ENCODE measurements at regions not wholly inside any gene's neighbourhood (a gene's known extent, or its start where the extent isn't known, plus 50 kb on each side); places are given as distances from the start of the nearest gene placed in this dataset.

DNA sequence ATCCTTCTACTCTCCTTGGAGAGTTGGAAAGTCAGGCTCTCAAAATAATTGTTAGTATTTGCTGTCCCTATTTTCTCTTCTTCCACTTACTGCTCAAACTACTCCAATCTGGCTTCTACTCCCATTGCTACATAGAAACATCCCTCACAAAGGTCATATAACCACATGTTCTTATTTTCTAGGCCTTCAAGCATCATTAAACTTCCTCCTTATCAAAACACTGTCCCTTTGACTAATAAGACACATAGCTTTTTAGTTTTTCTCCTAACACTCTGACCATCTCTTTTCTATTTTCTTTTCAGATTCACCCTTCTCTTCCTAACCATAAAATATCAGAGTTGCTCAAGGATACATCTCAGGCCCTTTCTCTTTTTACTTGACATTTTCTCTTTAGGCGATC, 148.3 kb downstream of the MBD2 start:
- intact Hi-C loops (cut with DNase I) = no loop called here
- WGBS, 2 donors = 88 to 94% methylated on average over 1 of the region's 1 CpG

DNA sequence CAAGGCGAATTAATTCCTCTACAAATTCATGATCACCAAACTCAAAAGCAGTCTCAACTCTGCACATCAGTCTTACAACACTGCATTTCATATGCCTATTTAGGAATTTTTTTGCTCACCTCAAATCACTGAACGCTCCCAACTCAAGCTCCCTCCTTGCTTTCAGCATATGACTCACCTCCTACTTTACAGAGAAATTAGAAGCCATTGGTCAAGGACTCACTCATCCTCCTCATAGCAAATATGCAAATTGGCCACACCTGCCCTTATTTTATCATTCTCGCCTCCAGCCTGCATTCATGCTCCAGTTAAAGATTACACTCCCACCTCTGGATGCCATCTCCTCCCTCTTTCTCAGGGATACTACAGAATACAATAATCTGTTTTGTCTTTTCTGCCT, 148.8 kb downstream of the MBD2 start:
- Histone ChIP-seq H3K9me3 (no peaks in the 10 kb centered on the region), H3K27ac (no peak overlapping the region), H3K36me3 (no peaks in the 10 kb centered on the region), H3K4me3 (no peak overlapping the region), H3K27me3 (no peaks in the 10 kb centered on the region), H3K4me1 (no peaks in the 10 kb centered on the region)
- intact Hi-C loops (cut with DNase I) = no loop called here
- TF ChIP-seq POLR2AphosphoS5 (IDR thresholded peaks at IDR 0.05) (no peak), POLR2A (IDR thresholded peaks at IDR 0.05) (no peak), EP300 (IDR thresholded peaks at IDR 0.05) (no peak)
- TF ChIP-seq, protein P1, sequence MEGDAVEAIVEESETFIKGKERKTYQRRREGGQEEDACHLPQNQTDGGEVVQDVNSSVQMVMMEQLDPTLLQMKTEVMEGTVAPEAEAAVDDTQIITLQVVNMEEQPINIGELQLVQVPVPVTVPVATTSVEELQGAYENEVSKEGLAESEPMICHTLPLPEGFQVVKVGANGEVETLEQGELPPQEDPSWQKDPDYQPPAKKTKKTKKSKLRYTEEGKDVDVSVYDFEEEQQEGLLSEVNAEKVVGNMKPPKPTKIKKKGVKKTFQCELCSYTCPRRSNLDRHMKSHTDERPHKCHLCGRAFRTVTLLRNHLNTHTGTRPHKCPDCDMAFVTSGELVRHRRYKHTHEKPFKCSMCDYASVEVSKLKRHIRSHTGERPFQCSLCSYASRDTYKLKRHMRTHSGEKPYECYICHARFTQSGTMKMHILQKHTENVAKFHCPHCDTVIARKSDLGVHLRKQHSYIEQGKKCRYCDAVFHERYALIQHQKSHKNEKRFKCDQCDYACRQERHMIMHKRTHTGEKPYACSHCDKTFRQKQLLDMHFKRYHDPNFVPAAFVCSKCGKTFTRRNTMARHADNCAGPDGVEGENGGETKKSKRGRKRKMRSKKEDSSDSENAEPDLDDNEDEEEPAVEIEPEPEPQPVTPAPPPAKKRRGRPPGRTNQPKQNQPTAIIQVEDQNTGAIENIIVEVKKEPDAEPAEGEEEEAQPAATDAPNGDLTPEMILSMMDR (IDR thresholded peaks at IDR 0.05) = no peak
- 73 to 82% methylated on average over 3 of the region's 3 CpGs for WGBS, 2 donors
- no peak for DNase-seq

More for the DNA sequence above, 148.3 kb downstream of the MBD2 start:
- no peaks in the 10 kb centered on the region for H3K9me3 ChIP-seq
- H3K27me3 ChIP-seq = no peaks in the 10 kb centered on the region
- H3K4me3 ChIP-seq = no peak overlapping the region
- no peak overlapping the region for H3K27ac ChIP-seq
- DNase-seq = no peak
- H3K4me1 ChIP-seq = no peaks in the 10 kb centered on the region
- TF ChIP-seq, protein P1 (IDR thresholded peaks at IDR 0.05) = no peak
- TF ChIP-seq EP300 (IDR thresholded peaks at IDR 0.05) (no peak), POLR2A (IDR thresholded peaks at IDR 0.05) (no peak), POLR2AphosphoS5 (IDR thresholded peaks at IDR 0.05) (no peak)
- H3K36me3 ChIP-seq = no peaks in the 10 kb centered on the region

DNA sequence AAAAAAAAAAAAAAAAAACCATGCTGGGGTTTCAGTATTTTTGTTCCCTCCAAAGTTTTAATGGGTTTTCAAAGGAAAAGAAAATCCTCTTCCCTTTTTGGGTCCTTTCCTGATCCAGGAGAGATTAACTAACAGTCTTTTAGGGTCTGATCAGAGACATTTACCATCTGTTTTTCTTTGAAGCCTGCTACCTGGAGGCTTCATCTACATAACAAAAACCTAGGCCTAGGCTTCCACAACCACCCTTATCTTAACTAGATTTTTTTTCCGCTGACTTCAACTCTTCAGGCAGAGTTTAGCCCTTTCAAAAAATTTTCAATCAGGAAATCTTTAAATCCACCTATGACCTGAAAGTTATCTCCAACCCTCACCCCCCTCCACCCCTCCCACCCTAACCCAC, 154.7 kb downstream of the MBD2 start:
- 35 to 91% methylated on average over 1 of the region's 1 CpG for WGBS, 2 donors
- DNase-seq = no peak
- no peaks in the 10 kb centered on the region for H3K36me3 ChIP-seq
- no peaks in the 10 kb centered on the region for H3K27me3 ChIP-seq
- no peaks in the 10 kb centered on the region for H3K4me1 ChIP-seq
- H3K9me3 ChIP-seq = no peaks in the 10 kb centered on the region
- intact Hi-C loops (cut with DNase I) = no loop called here
- H3K4me3 ChIP-seq = no peak overlapping the region
- no peak for TF ChIP-seq EP300 (IDR thresholded peaks at IDR 0.05)
- TF ChIP-seq, protein P1 (IDR thresholded peaks at IDR 0.05) = no peak
- H3K27ac ChIP-seq = no peak overlapping the region

DNA sequence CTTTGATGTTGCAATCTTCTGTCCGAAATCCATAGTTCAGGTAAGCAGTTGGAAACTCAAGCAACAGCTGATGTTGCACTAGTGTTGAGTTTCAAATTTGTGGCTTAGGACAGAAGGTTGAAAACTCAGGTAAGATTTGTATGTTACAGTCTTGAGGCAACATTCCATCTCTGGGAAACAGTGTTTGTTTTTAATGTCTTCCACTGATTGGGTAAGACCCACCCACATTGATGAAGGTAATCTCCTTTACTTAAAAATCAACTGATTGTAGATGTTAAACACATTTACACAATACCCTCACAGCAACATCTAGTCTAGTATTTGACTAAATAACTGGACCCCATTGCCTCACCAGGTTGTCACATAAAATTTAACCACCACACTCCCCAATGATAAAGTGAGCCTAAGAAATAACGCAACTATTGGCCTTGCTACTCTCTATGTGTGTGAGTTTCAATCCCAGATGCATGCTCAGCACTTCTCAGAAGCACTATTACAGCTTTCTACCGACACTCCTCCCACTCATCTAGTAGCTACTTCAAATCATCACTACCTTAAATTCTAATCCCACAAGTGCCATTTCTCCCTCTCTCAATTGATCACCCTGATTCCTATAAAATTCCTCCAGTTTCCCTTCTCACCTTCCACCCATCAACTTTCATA, 164.0 kb downstream of the MBD2 start:
- Histone ChIP-seq H3K36me3 (no peaks in the 10 kb centered on the region), H3K27ac (no peak overlapping the region), H3K4me1 (no peaks in the 10 kb centered on the region), H3K9me3 (no peaks in the 10 kb centered on the region), H3K27me3 (no peaks in the 10 kb centered on the region), H3K4me3 (no peak overlapping the region)
- DNase-seq = no peak
- intact Hi-C loops (cut with DNase I) = no loop called here
- TF ChIP-seq EP300 (IDR thresholded peaks at IDR 0.05) = no peak
- TF ChIP-seq, protein P1 (IDR thresholded peaks at IDR 0.05) = no peak
- no peak for TF ChIP-seq POLR2AphosphoS5 (IDR thresholded peaks at IDR 0.05)
- TF ChIP-seq POLR2A (IDR thresholded peaks at IDR 0.05) = no peak
- 88 to 89% methylated on average over 3 of the region's 3 CpGs for WGBS, 2 donors
